Right lobe of liver (tissue), 4 donors: ENCODE measurements at regions not wholly inside any gene's neighbourhood (a gene's known extent, or its start where the extent isn't known, plus 50 kb on each side); places are given as distances from the start of the nearest gene placed in this dataset.

Source experiments
- POLR2A ChIP-seq: fragments of 450-650 bp; IDR thresholded peaks from one replicate; pipeline ENCODE4 v1.6.1; 2017; ENCODE audit warnings: antibody characterized with exemption, mild to moderate bottlenecking
- TF ChIP-seq, protein P1 (sequence below), 4 donors: fragments of 200-600 bp in 3 of 4; fragments of 450-650 bp in 1 of 4; IDR thresholded peaks; one replicate each; pipeline versions ENCODE4 v1.5.1 to v1.8.0; 2016 to 2022; ENCODE audit warnings: antibody characterized with exemption in 4 of 4, mild to moderate bottlenecking in 2 of 4
- donor health status: DM: no; HTN: no; CAD: no.
- donor health status: DM: no; HTN: no; CAD: no.
- donor health status: DM: no; HTN: yes; CAD: no.

DNA sequence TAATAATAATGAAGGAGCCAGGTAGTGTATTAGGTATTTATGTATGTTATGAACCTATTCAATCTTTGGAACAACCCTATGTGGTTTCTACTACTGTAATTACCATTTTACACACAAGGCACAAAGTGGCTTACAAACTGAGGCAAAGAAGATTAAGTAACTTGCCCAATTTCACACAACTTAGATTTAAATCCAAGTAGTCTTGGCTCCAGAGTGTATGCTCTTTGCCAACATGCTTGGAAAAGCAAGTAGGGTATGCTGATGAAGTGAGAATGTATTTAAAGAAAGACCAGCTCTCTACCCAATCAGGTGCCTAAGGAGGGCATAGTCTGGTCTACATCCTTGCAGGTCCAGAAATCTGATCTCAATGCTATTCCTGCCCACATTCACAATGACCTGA is 463.2 kb downstream of the METTL15 start:
- TF ChIP-seq, protein P1, sequence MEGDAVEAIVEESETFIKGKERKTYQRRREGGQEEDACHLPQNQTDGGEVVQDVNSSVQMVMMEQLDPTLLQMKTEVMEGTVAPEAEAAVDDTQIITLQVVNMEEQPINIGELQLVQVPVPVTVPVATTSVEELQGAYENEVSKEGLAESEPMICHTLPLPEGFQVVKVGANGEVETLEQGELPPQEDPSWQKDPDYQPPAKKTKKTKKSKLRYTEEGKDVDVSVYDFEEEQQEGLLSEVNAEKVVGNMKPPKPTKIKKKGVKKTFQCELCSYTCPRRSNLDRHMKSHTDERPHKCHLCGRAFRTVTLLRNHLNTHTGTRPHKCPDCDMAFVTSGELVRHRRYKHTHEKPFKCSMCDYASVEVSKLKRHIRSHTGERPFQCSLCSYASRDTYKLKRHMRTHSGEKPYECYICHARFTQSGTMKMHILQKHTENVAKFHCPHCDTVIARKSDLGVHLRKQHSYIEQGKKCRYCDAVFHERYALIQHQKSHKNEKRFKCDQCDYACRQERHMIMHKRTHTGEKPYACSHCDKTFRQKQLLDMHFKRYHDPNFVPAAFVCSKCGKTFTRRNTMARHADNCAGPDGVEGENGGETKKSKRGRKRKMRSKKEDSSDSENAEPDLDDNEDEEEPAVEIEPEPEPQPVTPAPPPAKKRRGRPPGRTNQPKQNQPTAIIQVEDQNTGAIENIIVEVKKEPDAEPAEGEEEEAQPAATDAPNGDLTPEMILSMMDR (IDR thresholded peaks at IDR 0.05): no peak
- TF ChIP-seq POLR2A: no peak
